H9 (cell line): ENCODE measurements at regions not wholly inside any gene's neighbourhood (a gene's known extent, or its start where the extent isn't known, plus 50 kb on each side); places are given as distances from the start of the nearest gene placed in this dataset.

Experiments used
- DNase-seq: peaks from one replicate; pipeline ENCODE4 v3.0.0-alpha.2; 2017
- H2AFZ ChIP-seq: one replicate; pipeline ENCODE4 v1.6.1; 2013; ENCODE audit warnings: mild to moderate bottlenecking, low read length, control low read depth, moderate library complexity
- H2AK5ac ChIP-seq: 2 replicates; pipeline ENCODE4 v1.6.1; 2013; ENCODE audit warnings: low read length, control low read depth, mixed read lengths; ENCODE audit not compliant: insufficient read length
- H2BK120ac ChIP-seq: one replicate; pipeline ENCODE4 v1.6.1; 2013; ENCODE audit warnings: low read depth, mild to moderate bottlenecking, low read length, control low read depth, inconsistent platforms; ENCODE audit not compliant: poor library complexity, severe bottlenecking
- H2BK12ac ChIP-seq: 2 replicates; pipeline ENCODE4 v1.6.1; 2013; ENCODE audit warnings: low read length, control low read depth, mixed read lengths, low read depth; ENCODE audit not compliant: insufficient read length
- H2BK15ac ChIP-seq: 2 replicates; pipeline ENCODE4 v1.6.1; 2013; ENCODE audit warnings: low read depth, low read length, control low read depth
- H2BK20ac ChIP-seq: one replicate; pipeline ENCODE4 v1.6.1; 2013; ENCODE audit warnings: low read depth, mild to moderate bottlenecking, low read length, control low read depth, inconsistent platforms; ENCODE audit not compliant: poor library complexity, severe bottlenecking
- H2BK5ac ChIP-seq: 2 replicates; pipeline ENCODE4 v1.6.1; 2013; ENCODE audit warnings: low read length, control low read depth, mixed read lengths; ENCODE audit not compliant: insufficient read length
- H3K14ac ChIP-seq: 2 replicates; pipeline ENCODE4 v1.6.1; 2013; ENCODE audit warnings: low read length, control low read depth; ENCODE audit not compliant: insufficient read depth
- H3K18ac ChIP-seq: 2 replicates; pipeline ENCODE4 v1.6.1; 2013; ENCODE audit warnings: low read depth, mild to moderate bottlenecking, mixed read lengths, low read length, control low read depth; ENCODE audit not compliant: insufficient read length
- H3K23ac ChIP-seq: 2 replicates; pipeline ENCODE4 v1.6.1; 2013; ENCODE audit warnings: low read length, control low read depth, mixed read lengths, low read depth; ENCODE audit not compliant: insufficient read length
- H3K23me2 ChIP-seq: 2 replicates; pipeline ENCODE4 v1.6.1; 2013; ENCODE audit warnings: low read depth, mild to moderate bottlenecking, mixed read lengths, low read length, control low read depth; ENCODE audit not compliant: insufficient read length, poor library complexity, severe bottlenecking
- H3K27ac ChIP-seq: 2 replicates; pipeline ENCODE4 v1.5.1; 2013; ENCODE audit warnings: low read length, control low read depth, mixed read lengths, low read depth; ENCODE audit not compliant: insufficient read length
- H3K27me3 ChIP-seq: 2 replicates; pipeline ENCODE4 v1.6.1; 2013; ENCODE audit warnings: low read length, control low read depth, inconsistent platforms; ENCODE audit not compliant: insufficient read depth
- H3K4ac ChIP-seq: 2 replicates; pipeline ENCODE4 v1.6.1; 2013; ENCODE audit warnings: low read depth, mild to moderate bottlenecking, control low read depth, inconsistent platforms, low read length, moderate library complexity
- H3K4me1 ChIP-seq: 2 replicates; pipeline ENCODE4 v1.6.1; 2013; ENCODE audit warnings: low read length, control low read depth, inconsistent platforms; ENCODE audit not compliant: insufficient read depth
- H3K4me2 ChIP-seq: 2 replicates; pipeline ENCODE4 v1.6.1; 2013; ENCODE audit warnings: low read length, control low read depth, mixed read lengths; ENCODE audit not compliant: insufficient read length, insufficient read depth
- H3K56ac ChIP-seq: 2 replicates; pipeline ENCODE4 v1.6.1; 2013; ENCODE audit warnings: low read depth, mild to moderate bottlenecking, mixed read lengths, low read length, control low read depth; ENCODE audit not compliant: insufficient read length
- H3K79me1 ChIP-seq: 2 replicates; pipeline ENCODE4 v1.6.1; 2013; ENCODE audit warnings: low read depth, mild to moderate bottlenecking, moderate library complexity, low read length, control low read depth, inconsistent platforms; ENCODE audit not compliant: insufficient read depth, poor library complexity, severe bottlenecking
- H3K79me2 ChIP-seq: 2 replicates; pipeline ENCODE4 v1.6.1; 2013; ENCODE audit warnings: low read length, control low read depth, inconsistent platforms; ENCODE audit not compliant: insufficient read depth
- H3K9ac ChIP-seq: 2 replicates; pipeline ENCODE4 v1.6.1; 2013; ENCODE audit warnings: low read length, control low read depth, mixed read lengths; ENCODE audit not compliant: insufficient read length; ENCODE audit errors: extremely low read depth
- H3K9me3 ChIP-seq: one replicate; pipeline ENCODE4 v1.6.1; 2013; ENCODE audit warnings: low read depth, low read length, inconsistent platforms; ENCODE audit not compliant: control insufficient read depth
- H3T11ph ChIP-seq: one replicate; pipeline ENCODE4 v1.6.1; 2013; ENCODE audit warnings: mild to moderate bottlenecking, low read length, control low read depth, inconsistent platforms
- H4K20me1 ChIP-seq: one replicate; pipeline ENCODE4 v1.6.1; 2013; ENCODE audit not compliant: control insufficient read depth, insufficient read length, insufficient read depth
- H4K5ac ChIP-seq: 2 replicates; pipeline ENCODE4 v1.6.1; 2013; ENCODE audit warnings: low read depth, mild to moderate bottlenecking, mixed read lengths, low read length, control low read depth; ENCODE audit not compliant: insufficient read length
- H4K8ac ChIP-seq: replicated peaks from 2 replicates; pipeline ENCODE4 v1.6.1; 2013; ENCODE audit warnings: low read length, control low read depth, mixed read lengths, low read depth; ENCODE audit not compliant: insufficient read length
- H4K91ac ChIP-seq: 2 replicates; pipeline ENCODE4 v1.6.1; 2013; ENCODE audit warnings: low read depth, mild to moderate bottlenecking, moderate library complexity, mixed read lengths, low read length, control low read depth; ENCODE audit not compliant: insufficient read length
- H3K27ac Mint-ChIP-seq, 3 experiments: 2 replicates in 2 of 3; 3 replicates in 1 of 3; pipeline ENCODE4 v1.8.0; 2020 to 2021; ENCODE audit warnings: mixed read lengths in 3 of 3, mild to moderate bottlenecking in 1 of 3, moderate library complexity in 1 of 3
- H3K27me3 Mint-ChIP-seq: 2 replicates; pipeline ENCODE4 v1.8.0; 2021; ENCODE audit warnings: low read depth, mild to moderate bottlenecking, moderate library complexity, mixed read lengths
- H3K36me3 Mint-ChIP-seq, 3 experiments: 2 replicates in 2 of 3; 3 replicates in 1 of 3; pipeline ENCODE4 v1.8.0; 2020 to 2021; ENCODE audit warnings: low read depth in 3 of 3, mixed read lengths in 3 of 3; ENCODE audit not compliant: insufficient read depth in 1 of 3
- H3K4me1 Mint-ChIP-seq, 2 experiments: 2 replicates each; pipeline ENCODE4 v1.8.0; 2020; ENCODE audit warnings: mixed read lengths in 2 of 2
- H3K4me3 Mint-ChIP-seq, 2 experiments: 2 replicates in 1 of 2; 3 replicates in 1 of 2; pipeline ENCODE4 v1.8.0; 2020 to 2021; ENCODE audit warnings: mild to moderate bottlenecking in 2 of 2, mixed read lengths in 2 of 2, moderate library complexity in 1 of 2
- H3K9me3 Mint-ChIP-seq, 2 experiments: 2 replicates in 1 of 2; 3 replicates in 1 of 2; pipeline ENCODE4 v1.8.0; 2020; ENCODE audit warnings: mild to moderate bottlenecking in 2 of 2, mixed read lengths in 2 of 2, moderate library complexity in 1 of 2
- CTCF ChIP-seq: fragments of 200-600 bp; sonication (generic); conservative IDR thresholded peaks from 3 replicates; pipeline ENCODE4 v1.8.0; 2021; ENCODE audit warnings: antibody characterized with exemption, mild to moderate bottlenecking
- whole genome bisulfite sequencing: extraction: QIAGEN DNeasy Blood & Tissue Kit; methylation state at CpG from one replicate; pipeline ENCODE4 v1.1.7; 2013; ENCODE audit warnings: missing lambda C conversion rate, low lambda C conversion rate, mixed read lengths; ENCODE audit not compliant: insufficient read length; ENCODE audit errors: extremely low coverage; 5-methylcytosine and 5-hydroxymethylcytosine counted together

GRCh38 chr15:95368755-95369601 is 961.5 kb upstream of the NR2F2 start:
- no peaks in the 10 kb centered on the region for H3K79me1 ChIP-seq
- TF ChIP-seq CTCF = no peak
- no peak overlapping the region for H3K56ac ChIP-seq
- Mint-ChIP-seq H3K4me1 (no peaks in the 10 kb centered on the region), H3K27ac (no peak overlapping the region), H3K9me3 (no peaks in the 10 kb centered on the region), H3K36me3 (no peaks in the 10 kb centered on the region), H3K4me3 (no peak overlapping the region), H3K27me3 (no peaks in the 10 kb centered on the region)
- no peaks in the 10 kb centered on the region for H3K79me2 ChIP-seq
- no peak for DNase-seq
- no peak overlapping the region for H2BK20ac ChIP-seq
- no peak overlapping the region for H3K14ac ChIP-seq
- no peak overlapping the region for H3K18ac ChIP-seq
- H3K27me3 ChIP-seq = no peaks in the 10 kb centered on the region; the same call in 1 of the 2 replicates
- H4K20me1 ChIP-seq = no peaks in the 10 kb centered on the region
- H4K5ac ChIP-seq = no peak overlapping the region
- no peak overlapping the region for H2BK5ac ChIP-seq
- no peak overlapping the region for H2BK12ac ChIP-seq
- H3K4me2 ChIP-seq = no peak overlapping the region
- H4K8ac ChIP-seq = no peak overlapping the region
- no peak overlapping the region for H4K91ac ChIP-seq
- H3T11ph ChIP-seq = no peak overlapping the region
- no peak overlapping the region for H2BK120ac ChIP-seq
- no peak overlapping the region for H2AK5ac ChIP-seq
- no peak overlapping the region for H3K4ac ChIP-seq
- H2AFZ ChIP-seq = no peak overlapping the region
- H3K27ac ChIP-seq = no peak overlapping the region
- H2BK15ac ChIP-seq = no peak overlapping the region
- H3K4me1 ChIP-seq = no peaks in the 10 kb centered on the region; the same call in 1 of the 2 replicates
- no peaks in the 10 kb centered on the region for H3K9me3 ChIP-seq
- WGBS = no CpG with 5 or more reads among the region's 7 CpGs
- no peak overlapping the region for H3K9ac ChIP-seq
- H3K23ac ChIP-seq = no peak overlapping the region
- H3K23me2 ChIP-seq = no peaks in the 10 kb centered on the region
